ENCODE measurements at regions not wholly inside any gene's neighbourhood (a gene's known extent, or its start where the extent isn't known, plus 50 kb on each side); places are given as distances from the start of the nearest gene placed in this dataset.

GRCh38 chr7:132733860-132734259 is 157.6 kb upstream of the PLXNA4 start:
- no peak for DNase-seq (ENCODE audit: low spot score)

GRCh38 chr7:132732321-132732865 is 156.1 kb upstream of the PLXNA4 start:
- no peak for DNase-seq (ENCODE audit: low spot score)

- DNase-seq (ENCODE audit: low spot score), result no peak
Observed at GRCh38 chr7:132730105-132730504, 153.8 kb upstream of the PLXNA4 start.

DNA sequence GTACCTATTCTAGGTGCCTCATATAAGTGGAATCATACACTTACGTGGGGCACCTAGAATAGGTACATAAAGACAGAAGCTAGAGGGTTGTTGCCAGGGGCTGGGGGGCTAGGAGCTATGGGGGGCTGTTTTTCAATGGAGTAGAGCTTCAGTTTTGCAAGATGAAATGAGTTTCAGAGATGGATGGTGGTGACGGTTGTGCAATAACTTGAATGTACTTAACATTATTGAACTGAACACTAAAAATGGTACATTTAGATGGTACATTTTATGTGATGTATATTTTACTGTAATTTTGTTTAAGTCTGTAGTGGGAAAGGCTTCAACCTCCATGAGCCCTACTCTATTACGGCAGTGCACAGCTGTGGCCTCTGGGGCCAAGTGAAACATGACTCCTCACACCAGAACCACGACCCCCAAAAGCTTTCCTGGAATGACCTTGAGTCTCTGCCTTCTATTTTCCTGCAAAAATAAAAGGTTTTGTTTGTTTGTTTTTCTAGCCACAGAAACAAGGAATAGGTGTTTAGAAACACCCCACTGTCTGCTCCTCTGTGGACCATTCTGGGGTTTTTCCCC is 147.3 kb upstream of the PLXNA4 start:
- DNase-seq (ENCODE audit: low spot score), result no peak

- no peak for DNase-seq (ENCODE audit: low spot score)
Observed at GRCh38 chr7:132720835-132721234, 144.6 kb upstream of the PLXNA4 start.

DNA sequence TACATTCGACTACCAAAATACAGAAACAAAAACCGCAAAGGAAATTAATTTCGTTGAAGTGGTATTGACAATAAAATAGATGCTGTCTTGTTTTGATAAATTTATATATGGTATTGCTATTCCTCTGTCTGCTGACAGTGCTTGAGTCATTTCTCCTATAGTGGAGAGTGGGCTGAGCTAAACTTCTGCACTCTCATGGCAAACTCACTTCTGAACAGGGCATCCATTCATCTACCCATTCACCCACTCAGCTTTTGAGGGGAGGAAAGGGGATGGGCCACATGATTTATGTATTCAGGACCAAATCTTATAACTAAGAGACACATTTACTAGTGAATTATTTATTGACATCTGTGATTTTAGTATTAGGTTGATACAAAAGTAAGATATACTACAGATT is 137.6 kb upstream of the PLXNA4 start:
- no peak for DNase-seq (ENCODE audit: low spot score)

DNA sequence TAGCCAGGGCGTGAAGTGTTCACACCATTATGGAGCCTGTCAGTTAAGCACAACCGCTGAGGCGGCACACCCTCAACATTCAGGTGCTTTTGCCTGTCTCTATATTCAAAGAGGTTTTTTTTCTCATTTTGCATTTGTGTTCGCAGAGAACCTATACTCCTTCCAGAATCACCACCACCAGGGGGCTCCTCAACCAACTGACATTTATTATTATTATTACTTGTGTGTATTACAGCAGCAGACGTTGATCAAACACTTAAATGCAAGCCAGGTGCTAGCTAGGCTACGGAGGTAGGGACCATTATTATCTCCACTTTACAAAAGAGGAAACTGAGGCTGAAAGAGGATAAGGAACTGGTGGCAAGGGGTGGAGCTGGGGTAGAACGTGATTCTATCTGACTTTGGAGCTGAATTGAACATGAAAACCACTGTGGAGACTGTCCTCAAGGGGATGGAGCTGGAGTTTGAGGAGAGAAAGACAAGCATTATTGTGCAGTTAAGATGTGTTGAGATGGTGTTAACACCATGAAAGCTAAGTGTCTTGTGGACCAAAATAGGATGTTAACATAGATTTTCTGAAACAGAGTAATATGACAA is 133.8 kb upstream of the PLXNA4 start:
- peak; percentile 16 for DNase-seq (ENCODE audit: low spot score)

DNA sequence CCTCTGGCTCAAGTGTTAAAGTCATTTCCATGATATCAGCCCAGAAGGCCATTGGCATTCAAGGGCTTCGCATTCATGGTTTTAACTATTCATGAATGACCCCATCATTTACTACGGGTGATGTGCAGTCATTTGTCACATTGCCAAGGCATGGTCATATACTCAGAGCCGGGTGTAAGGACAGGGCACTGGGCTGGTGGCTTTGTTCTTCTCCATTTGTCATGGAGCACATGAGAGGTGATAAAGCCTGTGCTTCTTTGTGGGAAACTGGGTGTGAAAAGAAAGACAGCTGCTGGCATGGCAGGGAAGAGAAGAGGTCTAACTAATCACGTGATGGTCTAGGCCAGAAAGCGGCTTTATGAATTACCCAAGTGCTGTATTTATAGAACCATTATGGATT is 132.2 kb upstream of the PLXNA4 start:
- no peak for DNase-seq (ENCODE audit: low spot score)

DNA sequence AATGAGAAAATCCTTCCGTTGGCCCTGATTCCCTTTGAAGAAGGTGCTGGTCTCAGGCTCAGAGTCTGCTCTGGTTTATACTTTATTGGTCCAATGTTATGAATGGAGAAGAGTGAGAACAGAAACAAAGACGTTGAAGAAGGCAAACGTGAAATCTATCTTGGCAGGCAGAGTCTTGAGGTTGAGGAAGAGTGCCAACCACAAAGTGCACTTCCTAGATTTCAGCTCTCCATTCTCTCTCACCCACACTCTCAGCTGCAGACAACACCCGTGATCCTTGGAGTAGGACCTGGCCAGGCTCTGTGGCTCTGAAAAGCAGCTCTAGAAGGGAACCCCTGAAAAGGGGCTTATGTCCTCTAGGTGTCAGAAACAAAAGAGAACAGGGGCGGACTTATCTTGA is 128.9 kb upstream of the PLXNA4 start:
- peak; percentile 13 for DNase-seq (ENCODE audit: low spot score)

GRCh38 chr7:132703742-132704141 is 127.5 kb upstream of the PLXNA4 start:
- DNase-seq (ENCODE audit: low spot score), result no peak

DNA sequence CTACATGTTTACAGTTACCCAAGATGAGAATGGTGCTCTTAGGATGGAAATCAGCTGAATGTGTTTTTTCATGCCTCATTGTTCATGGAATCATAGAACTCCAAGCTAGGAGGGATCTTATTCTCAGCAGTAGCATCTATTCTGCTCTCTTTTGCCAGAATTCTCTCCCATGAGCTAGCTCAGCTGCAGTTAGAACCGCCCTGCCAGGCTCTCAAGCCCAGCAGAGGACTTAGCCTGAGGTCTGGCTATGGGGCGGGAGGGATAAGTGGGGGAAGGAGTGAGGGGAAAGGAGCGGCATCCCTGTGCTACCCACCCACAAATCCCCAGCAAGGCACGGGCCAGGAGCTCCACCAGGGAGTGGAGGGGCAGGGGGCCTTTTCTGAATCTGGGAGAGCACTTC is 120.7 kb upstream of the PLXNA4 start:
- DNase-seq (ENCODE audit: low spot score), result no peak

DNA sequence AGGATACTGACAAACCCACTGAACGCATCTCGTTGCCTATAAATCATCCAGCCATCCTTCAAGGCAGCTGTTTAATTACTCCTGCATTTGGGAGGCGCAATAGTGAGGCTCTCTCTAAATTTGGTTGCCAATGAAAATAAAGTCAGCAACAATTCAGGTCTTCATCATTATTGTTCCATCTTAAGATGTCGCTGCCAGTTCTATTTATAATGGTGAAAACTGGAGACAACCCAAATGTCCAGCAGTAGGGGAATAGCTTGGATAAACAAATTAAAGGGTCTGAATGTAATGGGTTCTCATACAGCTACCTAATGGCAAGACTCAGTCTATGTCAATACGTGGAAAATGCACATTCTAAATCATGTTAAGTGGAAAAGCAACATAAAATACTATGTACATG is 120.1 kb upstream of the PLXNA4 start:
- DNase-seq (ENCODE audit: low spot score), result no peak

DNA sequence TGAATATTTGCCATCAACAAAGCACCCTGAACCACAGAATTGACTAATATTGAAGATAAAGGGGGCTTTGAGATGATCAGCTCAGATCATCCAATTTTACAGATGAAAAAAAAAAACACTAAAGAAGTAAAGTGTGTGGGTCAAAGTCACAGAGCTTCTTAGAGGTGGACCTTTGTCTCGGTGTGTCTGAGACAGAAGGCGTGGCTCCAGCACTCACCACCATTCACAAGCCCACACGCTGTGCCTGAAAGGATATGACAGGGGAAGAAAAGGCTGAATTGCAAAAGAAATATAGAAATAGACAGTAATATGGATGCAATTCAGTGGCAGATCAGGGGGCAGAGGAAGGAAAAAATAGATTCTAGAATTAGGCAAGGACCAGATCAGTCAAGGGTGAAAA is 114.9 kb upstream of the PLXNA4 start:
- DNase-seq (ENCODE audit: low spot score), result no peak

- no peak for DNase-seq (ENCODE audit: low spot score)
Observed at GRCh38 chr7:132690174-132690573, 113.9 kb upstream of the PLXNA4 start.

GRCh38 chr7:132687981-132688383 is 111.7 kb upstream of the PLXNA4 start:
- DNase-seq (ENCODE audit: low spot score), result no peak

DNA sequence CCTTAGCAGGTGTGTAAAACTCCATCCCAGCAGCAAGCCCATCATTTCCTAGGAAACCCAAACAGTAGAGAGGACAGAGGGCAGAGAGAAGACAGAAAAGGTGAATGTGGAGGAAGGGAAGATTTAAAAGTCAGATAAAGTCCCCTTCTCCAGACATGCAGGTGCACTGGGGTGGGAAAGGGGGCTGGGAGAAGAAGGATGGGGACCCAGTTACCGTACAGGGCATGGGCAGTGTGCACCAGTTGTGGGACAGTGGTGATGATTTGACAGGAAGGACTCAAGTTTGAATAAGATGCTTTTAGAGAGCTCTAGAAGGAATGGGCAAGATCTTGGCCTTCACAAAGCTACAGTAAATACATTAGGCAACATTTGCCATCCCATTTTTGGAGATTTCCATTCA is 110.7 kb upstream of the PLXNA4 start:
- no peak for DNase-seq (ENCODE audit: low spot score)

- no peak for DNase-seq (ENCODE audit: low spot score)
Observed at GRCh38 chr7:132685277-132685676, 109.0 kb upstream of the PLXNA4 start.

DNA sequence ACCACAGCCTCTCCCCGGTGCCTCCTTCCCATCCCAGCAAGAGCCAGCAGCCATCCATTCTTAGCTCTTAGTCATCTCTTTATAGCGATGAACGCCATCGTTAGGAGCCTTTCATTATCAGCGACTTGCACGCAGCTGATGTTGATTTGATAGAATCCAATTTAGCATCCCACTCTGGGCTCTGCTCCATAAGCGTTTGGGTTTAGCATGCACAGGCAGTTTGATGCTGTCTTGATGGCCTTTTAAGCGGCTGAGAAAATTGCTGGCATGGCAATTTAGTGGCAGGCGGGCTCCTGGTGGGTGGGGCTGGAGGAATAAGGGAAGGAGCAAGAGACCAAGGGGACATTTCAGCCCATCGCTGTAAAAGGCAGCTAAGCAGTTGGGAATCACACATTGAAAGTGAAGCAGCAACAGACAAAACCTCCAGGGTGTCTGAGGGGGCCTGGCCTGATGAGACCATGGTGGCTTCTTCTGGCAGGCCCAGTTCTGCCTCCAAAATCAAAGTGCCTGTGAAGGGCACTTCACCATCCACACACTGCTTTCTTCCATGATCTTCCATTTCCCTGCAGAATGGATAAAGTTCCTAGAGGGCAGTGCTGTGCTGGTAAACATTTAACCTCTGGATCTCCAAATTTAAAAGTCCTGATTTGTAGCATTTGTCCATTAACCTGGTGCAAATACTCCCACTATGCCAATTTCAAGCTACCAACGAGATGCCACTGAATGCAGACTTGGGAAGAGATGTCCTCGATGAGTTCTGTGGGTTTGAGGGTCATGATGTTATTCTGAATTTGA is 107.8 kb upstream of the PLXNA4 start:
- DNase-seq (ENCODE audit: low spot score), result no peak

GRCh38 chr7:132681951-132682350 is 105.7 kb upstream of the PLXNA4 start:
- no peak for DNase-seq (ENCODE audit: low spot score)

GRCh38 chr7:132680590-132680989 is 104.3 kb upstream of the PLXNA4 start:
- DNase-seq (ENCODE audit: low spot score), result no peak

GRCh38 chr7:132678656-132679055 is 102.4 kb upstream of the PLXNA4 start:
- no peak for DNase-seq (ENCODE audit: low spot score)

GRCh38 chr7:132677918-132678317 is 101.6 kb upstream of the PLXNA4 start:
- no peak for DNase-seq (ENCODE audit: low spot score)
